HG03108 (cell line): ENCODE measurements at regions not wholly inside any gene's neighbourhood (a gene's known extent, or its start where the extent isn't known, plus 50 kb on each side); places are given as distances from the start of the nearest gene placed in this dataset.

Source experiments
- ATAC-seq: cut with Tn5 transposase; IDR thresholded peaks from one replicate; pipeline ENCODE4 v1.9.1; 2021; ENCODE audit warnings: moderate library complexity; ENCODE audit not compliant: unreplicated experiment

DNA sequence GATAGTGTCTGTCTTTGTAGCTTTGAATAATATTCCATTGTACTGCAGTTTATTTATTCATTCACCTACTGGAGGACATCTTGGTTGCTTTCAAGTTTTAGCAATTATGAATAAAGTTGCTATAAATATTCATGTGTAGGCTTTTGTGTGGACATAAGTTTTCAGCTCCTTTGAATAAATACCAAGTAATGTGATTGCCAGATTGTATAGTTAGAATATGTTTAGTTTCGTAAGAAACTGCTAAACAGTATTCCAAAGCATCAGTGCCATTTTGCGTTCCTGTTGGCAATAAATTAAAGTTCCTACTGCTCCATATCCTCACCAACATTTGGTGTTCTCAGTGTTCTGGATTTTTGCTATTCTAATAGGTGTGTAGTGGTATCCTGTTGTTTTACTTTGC, 311.7 kb upstream of the FMN2 start:
- no peak for ATAC-seq

DNA sequence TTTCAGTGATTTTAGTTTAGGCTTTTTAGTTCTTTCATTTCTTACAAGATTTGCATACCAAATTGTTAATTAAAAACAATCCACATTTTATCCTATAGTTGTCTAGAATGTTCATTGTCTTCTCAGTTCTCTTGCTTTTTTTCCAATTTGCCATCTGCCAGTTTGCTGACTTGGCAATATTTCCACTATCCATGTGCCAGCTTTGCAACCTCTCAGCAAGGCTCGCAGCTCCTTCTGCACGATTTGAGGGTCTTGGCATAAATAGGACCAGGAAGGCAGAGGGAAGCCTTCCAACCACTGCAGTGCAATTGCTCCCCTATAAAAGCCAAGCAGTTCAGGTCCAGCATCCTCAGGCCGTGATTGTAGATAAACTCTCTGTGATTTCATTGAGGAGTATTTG, 306.8 kb upstream of the FMN2 start:
- ATAC-seq = no peak

DNA sequence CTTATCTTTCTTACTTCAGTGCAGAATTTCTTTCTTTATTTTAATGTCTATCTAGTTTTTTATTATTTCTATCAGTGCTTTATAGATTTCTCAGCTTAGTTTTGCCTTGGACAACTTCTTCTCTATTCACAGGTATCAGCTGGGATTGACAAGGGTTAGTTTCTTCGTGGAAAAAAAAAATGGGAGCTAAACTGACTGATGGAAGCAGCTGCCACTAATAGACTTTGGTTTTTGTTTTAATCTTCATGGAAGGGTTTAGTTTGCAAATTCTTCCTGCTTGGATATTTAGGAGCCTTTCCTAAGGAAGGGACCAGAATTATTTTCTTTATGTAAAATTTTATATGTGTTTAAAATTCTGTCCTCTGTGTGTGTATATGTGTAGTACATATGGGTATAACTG, 306.1 kb upstream of the FMN2 start:
- no peak for ATAC-seq

DNA sequence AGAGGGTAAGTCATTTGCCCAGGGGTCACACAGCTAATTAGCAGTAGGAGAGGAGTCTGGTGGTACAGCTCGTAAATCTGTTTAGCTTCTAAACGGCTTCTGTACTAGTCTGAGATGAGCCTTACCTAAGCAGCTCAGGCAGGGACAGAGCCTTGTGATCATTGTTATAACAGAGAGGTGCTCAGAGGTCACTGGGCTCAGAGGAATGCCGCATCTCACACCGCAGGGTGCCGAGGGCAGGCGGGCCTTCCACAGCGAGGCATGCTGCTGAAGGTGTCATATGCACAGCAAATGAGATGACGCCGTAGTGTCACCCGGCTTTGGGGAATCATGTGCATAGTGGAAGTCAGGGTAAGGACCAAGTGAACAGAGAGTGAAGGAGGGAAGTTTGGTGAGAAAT, 305.2 kb upstream of the FMN2 start:
- no peak for ATAC-seq

DNA sequence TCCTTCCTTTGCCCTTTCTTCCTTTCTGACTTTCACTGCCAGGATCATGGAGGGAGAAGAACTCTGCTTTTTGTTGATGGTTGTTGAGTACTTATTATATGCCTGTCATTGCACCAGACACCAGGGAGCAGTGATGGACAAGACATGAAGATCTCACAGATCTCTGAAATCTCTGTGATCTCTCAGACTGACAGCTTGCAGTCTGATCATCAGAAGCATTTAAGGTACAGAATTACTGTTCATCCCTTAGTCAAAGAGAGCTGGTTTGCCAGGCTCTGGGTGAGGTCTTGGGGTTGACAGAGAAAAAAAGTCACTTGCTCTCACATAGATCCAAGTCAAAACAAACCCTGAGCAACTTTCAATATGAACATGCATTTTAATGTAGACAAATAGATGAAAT, 299.5 kb upstream of the FMN2 start:
- ATAC-seq = no peak

DNA sequence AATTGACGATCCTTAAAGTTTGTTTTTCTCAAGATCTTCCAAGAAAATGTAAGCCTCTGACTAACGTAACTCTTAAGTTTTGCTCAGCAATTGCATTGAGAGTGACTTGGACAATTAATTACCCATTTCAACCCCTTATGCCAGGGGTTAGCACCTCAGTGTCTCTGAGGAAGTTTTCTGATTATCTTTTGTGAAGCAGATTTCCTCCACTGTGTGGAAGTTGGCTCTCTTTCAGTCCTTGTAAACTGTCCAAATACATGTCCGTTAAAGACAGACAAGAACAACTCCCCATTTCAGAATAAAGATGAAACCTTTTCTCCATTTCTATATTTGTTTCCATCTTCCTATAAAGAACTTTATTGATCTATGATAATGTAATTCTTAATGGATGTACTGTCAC, 296.4 kb upstream of the FMN2 start:
- no peak for ATAC-seq

DNA sequence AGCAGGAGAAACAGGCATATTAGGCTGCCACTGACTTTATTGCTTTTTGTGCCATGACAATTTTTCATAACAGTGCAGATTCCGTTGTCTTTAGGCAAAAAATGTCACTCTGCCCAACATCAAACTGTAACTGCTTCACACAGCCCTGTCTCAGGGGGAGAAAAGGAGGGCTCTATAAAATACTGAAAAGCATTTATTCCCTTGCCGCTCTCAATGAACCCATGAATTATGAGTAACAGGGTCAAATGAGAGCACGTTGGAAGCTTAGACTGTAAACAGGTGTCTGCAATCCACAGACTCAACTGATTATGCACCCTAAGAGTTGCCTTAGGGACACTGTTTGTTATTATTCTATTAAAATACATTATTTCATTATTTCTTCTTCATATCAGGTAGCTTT, 292.1 kb upstream of the FMN2 start:
- no peak for ATAC-seq

DNA sequence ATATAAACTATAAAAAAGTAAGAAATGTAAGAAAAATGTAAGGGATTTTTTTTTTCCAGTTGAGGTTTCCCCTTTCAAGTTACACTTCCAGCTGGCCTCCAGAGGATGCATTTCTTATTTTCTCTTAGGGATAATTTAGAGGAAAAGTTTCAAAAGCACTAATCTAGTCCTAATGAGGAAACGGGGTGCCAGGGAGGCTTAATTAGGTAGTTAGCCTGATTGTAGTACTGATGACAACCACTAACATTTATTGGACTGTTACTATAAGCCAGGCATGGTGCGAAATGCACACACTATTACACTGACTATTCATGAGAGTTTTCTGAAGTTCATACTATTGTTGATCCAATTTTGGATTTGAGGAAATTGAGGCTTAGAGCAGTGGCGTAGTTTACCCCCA, 290.8 kb upstream of the FMN2 start:
- ATAC-seq = no peak

DNA sequence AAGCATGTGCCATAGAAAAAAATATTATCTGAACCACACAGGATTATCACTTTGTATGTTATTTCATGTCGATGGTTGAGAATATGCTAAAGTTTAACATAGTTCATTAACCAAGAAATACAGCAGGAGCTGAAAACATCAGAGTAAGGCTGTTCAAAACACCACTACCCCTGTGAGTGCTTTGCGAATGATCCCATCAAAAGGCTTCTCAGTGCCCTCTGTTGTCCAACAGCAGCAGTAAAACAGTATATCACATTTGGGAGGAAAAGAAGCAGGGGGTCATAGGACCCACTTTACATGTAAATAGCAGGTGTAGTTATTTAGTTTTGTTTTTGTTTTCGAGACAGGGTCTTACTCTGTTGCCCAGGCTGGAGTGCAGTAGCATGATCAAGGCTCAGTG, 289.4 kb upstream of the FMN2 start:
- ATAC-seq = no peak

DNA sequence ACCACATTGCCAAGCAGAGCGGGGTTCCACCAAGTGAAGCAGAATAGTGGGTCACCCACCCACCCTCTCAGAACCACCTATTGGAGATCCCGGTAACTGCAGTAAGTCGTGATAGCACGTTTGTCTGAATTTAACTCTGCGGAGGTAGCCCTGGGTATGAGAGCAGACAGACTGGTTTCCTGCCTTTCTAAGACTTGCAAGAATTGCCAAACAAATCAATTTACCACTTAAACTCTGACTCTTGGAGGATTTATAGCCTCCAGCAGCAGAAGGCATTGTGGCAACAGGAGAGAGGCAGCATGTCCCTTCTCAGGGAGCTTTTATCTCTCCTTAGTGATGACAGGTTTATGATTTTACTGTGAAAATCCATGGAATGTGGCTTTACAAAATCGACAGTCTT, 287.9 kb upstream of the FMN2 start:
- ATAC-seq = no peak

DNA sequence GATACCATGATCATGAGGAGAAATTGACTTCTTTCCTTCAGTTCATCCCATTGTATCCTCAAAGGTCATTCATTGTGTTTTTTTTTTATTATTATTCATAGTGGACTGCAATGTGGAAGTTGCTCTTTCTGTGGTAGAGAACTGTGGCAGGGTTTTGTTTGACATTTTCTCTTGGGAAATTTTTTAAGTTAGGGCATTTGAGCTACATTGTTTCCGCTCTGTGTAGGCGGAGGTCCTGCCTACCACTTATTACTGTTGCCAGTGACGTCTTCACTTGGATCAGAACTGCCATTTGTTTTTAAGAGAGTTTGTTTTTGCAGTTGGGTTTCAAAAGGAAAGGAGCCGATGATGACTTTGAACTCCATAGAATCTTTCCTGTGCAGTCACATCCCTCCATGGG, 287.4 kb upstream of the FMN2 start:
- no peak for ATAC-seq

DNA sequence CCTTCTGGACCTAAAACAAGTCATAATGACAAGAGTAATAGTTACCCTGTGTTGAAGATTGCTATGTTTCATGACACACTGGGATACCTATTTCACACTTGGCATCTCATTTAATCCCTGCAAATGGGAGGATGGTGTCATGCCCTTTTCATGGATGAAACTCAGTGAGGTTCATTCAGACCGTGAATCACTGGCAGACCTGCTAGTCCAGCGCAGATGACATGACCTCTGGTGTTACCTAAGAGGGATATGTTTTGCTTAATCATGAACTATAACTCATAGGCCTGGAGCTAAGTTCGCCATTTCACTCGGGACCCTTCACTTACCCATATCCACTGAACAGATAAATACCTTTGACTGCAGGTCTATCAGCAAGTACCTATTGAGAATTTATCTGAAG, 286.6 kb upstream of the FMN2 start:
- ATAC-seq = no peak

DNA sequence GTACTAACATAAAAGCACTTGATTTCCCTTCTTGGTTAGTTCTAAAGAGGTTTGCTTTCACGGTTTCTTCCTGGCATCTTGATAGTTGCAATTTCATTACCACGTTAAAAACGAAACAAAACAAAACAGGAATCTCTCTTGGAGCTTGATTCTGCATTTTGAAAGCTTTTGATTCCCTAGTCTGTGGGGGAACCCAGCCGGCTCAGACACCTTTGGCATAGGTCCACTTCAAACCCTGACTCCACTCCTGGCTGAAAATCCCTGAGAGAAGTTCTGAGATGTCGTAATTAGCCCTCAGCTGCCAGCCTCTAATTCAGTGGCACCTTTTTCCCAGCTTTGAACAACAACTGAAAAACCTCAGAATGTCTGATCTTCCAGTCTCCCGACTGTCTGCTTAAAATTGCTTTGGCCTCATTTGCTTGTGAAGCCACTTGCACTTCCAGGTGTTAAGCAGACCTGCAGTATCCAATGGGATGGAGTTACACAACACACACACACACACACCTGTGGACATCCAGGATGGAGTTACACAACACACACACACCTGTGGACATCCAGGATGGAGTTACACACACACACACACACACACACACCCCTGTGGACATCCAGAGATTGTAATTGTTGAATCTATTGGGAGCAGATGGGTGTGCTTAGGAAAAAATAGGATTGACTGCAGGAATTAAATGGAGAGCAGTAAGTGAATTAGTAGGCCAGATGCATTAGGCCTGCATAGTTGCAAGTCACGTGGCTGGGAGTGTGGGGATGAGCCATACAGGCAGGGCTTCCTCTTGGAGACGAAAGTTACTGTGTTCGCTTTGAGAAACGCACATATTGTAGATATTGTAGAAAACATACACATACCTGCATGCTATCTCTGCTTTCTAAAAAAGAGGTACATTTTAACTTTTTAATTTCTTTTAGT, 285.6 kb upstream of the FMN2 start:
- ATAC-seq = no peak

DNA sequence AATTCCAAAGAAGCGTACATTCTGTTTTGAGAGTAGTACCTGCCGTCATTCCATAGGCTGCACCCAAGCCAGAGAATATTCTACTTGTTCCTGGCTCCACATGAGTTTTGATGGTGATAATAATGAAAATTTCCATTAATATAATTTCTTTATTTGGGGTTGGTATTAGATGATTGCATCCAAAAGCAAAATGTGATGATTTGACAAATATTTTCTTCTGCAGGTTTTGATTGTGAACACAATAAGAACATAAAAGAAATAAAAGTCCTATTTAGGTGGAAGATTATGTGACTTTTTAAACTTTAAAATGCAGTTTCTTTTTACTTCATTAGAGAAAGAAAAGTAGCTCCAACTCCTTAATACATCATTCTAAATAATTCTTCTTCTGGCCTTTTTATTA, 284.8 kb upstream of the FMN2 start:
- no peak for ATAC-seq

DNA sequence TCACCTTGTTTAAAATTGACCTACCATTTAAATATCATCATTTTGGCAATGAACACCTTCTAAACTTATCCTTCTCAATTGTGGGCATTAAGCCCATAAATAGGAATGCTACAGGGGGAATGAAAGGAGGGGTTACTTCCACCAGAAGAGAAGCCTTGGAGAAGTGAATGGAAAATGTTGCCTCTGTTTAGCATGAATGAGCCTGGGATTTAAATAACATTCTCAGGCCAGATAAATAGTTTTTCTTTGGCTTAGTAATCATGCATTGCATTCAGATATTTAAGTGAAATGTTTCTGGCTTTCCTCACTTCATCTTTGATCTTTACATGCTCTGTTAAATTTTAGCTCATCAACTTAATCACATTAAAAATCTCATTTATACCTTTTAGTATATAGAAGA, 284.3 kb upstream of the FMN2 start:
- no peak for ATAC-seq

DNA sequence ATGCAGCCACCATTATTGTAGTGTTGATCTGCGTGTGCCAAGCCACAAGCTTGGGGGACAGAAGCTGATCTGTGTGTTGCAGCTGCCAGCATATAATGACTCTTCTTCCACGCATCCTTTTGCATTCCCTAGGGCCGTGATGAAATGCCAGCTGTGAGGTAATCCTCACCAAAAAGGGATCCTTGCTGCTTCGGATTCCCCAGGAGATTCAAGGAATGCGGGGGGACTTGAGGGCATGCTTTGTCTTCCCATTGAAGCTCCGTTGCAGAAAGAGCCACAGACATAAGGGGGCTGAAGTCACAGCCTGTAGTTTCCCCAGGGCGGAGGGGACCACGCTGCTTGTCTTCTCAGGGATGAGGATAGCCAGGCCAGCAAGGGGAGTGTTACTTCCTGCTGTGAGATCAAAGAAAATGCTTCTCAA, 281.6 kb upstream of the FMN2 start:
- ATAC-seq = no peak

DNA sequence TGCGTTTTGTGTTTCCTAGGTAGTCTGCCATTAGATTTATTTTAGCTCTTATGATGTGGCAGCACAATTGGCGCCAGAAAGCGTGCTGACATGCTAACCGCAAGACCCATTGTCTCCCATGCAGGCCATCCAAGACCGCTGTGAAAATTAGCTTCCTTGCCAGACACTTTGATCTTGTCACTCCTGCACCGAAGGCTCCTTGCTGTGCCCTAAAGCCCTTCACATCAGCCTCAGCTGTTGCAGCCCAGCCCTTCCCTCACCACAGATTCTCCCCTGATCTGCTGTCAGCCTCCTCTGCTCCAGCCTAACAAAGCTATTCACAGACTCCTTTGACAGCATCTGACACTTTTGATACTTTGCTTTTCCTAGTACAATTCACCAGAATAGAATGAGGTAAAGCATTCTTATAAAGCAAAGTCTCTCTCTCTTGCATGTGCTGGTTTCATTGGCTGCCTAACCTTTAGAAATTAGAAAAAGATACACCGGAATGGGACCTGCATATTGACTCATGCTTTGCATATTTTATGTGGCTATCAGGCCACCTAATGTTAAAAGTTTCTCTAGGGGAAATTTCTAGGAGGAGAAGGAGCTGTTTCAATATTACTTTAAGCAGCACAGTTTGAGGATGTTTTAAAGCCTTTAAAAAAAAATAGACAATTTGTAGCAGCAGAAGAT, 280.3 kb upstream of the FMN2 start:
- no peak for ATAC-seq

DNA sequence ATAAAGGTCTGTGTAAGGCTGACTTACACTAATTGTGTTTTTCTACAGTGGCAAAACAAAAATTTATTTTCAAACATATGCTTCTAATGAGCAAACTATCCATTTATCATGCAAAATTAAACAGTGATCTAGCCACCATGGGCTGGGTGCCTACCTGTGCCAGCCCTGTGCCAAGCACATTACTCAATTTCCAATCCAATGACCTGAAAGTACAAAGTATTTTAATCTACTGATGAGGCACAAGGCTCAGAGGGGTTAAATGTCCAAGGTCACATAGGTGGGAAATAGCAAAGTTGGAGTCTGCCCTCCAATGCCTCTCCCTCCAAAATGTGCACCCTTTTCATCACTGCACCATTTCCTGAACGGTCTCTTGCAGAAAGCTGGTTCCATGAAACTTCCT, 279.1 kb upstream of the FMN2 start:
- ATAC-seq = no peak

DNA sequence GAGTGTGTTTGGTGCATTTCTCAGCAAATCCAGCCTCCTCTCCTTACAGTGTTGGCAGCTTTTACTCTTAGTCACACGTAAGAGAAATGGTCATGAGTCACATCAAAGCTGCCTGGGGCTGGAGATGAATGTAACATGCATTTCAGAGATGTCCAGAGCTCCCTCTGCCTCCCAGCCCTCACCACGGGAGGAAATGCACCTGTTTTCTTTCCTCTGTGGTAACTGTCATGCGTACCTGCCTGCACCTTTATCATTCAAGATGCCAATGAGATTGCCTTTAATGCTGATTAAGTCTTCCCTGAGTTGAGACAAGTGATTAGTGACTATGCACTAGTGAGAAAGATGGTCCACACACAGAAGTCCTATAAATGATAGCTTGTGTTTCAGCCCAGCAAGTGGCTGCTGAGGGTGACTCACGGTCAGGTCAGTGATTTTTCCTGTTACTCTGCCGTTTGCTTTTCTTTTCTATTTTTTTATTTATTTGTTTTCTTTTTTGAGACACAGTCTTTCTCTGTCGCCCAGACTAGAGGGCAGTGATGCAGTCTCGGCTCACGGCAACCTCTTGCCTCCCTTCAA, 277.3 kb upstream of the FMN2 start:
- ATAC-seq = no peak

DNA sequence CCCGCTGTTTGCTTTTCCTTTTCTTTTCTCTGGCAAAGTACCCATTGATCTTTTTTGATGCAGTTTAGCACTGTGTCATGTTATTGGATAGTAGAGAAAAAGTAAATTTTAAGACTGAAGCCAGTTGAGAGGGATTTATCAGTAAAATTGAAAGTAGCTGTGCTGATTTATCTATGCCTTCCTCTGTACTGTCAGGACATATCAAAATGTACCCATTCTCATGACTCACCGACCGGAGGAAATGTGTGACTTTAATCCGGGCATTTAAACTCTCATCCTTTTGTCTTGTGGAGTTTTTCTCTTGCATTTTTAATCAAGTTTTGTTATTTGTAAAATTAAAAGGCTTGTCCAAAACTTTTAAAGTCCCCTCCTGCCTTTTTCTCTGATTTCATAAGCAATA, 276.6 kb upstream of the FMN2 start:
- ATAC-seq = no peak

DNA sequence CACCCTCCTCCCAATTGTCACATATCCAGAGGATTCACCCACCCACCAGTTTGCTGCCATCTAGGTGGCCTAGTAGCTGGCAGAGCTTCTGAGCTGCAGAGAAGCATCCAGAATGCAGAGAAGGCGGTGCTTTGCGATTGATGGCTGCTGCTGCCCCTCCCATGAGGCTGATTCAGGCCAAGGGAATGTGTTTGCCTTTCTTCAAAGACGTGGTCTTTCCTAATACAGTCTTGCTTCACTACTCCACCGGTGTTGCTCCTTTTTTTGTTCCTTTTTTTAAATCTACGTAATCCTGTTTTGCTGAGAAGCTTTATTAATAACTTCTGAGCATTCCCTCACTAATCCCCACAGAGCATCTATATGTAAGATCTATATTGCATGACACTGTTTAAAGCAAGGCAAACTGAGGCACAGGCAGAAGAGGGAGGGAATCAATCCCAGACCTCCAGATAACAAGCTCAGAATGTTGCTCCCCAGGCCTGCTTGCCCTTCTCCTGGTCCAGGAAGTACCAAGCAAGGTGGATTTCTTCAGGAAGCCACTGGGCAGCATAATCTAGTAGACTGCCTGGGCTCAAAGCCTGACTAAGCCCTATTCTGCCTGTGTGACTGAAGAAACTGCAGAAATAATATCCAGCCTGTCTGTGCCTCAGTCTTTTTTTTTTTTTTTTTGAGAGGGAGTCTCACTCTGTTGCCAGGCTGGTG, 275.5 kb upstream of the FMN2 start:
- no peak for ATAC-seq

DNA sequence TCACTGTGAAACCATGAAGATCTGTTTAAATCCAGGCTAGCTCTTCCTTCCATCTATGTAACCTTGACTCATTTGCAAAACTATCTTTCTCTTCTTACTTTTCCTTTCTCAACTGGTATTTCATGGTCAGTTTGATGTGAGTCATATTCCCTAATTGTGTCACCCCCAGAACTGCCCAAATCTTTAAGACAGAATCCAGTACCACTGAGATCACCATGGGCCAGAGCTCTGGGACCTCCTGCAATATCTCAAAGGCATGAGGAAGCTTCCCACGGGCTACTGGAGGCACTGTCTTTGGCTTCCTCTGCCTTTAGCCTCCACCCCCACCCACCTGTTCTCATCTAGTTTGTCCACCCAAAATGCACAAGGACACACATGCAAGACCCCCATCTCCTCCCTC, 274.4 kb upstream of the FMN2 start:
- no peak for ATAC-seq
